ENCODE measurements at regions not wholly inside any gene's neighbourhood (a gene's known extent, or its start where the extent isn't known, plus 50 kb on each side); places are given as distances from the start of the nearest gene placed in this dataset.

DNA sequence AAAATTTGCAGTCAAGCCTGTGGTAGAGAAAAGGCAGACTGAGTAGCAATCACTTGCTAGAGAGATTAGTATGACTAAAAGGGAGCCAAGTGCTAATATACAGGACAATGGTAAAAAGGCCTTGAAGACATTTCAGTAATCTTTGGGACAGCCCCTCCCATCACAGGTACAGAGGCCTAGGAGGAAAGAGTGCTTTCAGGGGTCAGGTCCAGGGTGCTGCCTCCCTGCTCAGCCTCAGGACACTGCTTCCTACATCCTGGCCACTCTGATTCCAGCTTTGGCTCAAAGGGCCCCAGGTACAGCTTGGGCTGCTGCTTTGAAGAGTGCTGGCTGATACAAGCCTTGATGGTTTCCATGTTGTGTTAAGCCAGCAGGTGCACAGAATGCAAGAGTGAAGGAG, 543.5 kb downstream of the MMUT start:
- no peaks in the 10 kb centered on the region for H3K27me3 ChIP-seq

DNA sequence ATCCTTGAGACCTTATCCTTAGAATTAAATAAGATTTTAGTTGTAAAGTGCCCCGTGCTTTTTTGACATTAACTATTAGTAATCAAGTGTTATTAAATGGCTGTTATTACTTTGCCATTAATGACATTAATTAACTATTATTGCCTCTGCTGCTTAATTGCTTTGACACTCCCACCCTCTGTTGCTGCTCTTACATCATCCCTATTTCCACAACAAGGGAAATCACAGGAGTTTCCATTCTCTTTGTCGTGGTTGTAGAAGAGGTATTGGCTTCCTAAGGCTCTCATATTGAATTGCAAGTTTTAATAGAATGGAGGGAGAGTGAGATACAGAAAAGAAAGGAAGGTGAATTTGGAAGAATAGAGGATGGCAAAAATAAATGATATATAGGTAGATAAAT, 545.8 kb downstream of the MMUT start:
- no peak for TF ChIP-seq POLR2A (IDR thresholded peaks at IDR 0.05)
- no peak for TF ChIP-seq EP300 (IDR thresholded peaks at IDR 0.05)
- TF ChIP-seq, protein P1, sequence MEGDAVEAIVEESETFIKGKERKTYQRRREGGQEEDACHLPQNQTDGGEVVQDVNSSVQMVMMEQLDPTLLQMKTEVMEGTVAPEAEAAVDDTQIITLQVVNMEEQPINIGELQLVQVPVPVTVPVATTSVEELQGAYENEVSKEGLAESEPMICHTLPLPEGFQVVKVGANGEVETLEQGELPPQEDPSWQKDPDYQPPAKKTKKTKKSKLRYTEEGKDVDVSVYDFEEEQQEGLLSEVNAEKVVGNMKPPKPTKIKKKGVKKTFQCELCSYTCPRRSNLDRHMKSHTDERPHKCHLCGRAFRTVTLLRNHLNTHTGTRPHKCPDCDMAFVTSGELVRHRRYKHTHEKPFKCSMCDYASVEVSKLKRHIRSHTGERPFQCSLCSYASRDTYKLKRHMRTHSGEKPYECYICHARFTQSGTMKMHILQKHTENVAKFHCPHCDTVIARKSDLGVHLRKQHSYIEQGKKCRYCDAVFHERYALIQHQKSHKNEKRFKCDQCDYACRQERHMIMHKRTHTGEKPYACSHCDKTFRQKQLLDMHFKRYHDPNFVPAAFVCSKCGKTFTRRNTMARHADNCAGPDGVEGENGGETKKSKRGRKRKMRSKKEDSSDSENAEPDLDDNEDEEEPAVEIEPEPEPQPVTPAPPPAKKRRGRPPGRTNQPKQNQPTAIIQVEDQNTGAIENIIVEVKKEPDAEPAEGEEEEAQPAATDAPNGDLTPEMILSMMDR (IDR thresholded peaks at IDR 0.05) = no peak
- no peak for TF ChIP-seq POLR2AphosphoS5 (IDR thresholded peaks at IDR 0.05)
- H3K4me3 ChIP-seq = no peak overlapping the region
- DNase-seq = no peak
- no peak overlapping the region for H3K27ac ChIP-seq
- no peaks in the 10 kb centered on the region for H3K36me3 ChIP-seq
- H3K4me1 ChIP-seq = no peaks in the 10 kb centered on the region
- H3K27me3 ChIP-seq = no peaks in the 10 kb centered on the region
- 56 to 63% methylated on average over 2 of the region's 2 CpGs for WGBS, 2 donors
- no peaks in the 10 kb centered on the region for H3K9me3 ChIP-seq
- ATAC-seq (ENCODE audit: low FRiP score in 2 of 2) = no peak

More for the DNA sequence above, 543.5 kb downstream of the MMUT start:
- TF ChIP-seq, protein P1 (IDR thresholded peaks at IDR 0.05) = no peak
- TF ChIP-seq POLR2AphosphoS5 (IDR thresholded peaks at IDR 0.05) = no peak
- TF ChIP-seq EP300 (IDR thresholded peaks at IDR 0.05) = no peak
- no peak for TF ChIP-seq POLR2A (IDR thresholded peaks at IDR 0.05)
- Histone ChIP-seq H3K36me3 (no peaks in the 10 kb centered on the region), H3K27ac (no peak overlapping the region), H3K9me3 (no peaks in the 10 kb centered on the region), H3K4me3 (no peak overlapping the region), H3K4me1 (no peaks in the 10 kb centered on the region)
- DNase-seq (no peak), ATAC-seq (ENCODE audit: low FRiP score in 2 of 2) (no peak)

DNA sequence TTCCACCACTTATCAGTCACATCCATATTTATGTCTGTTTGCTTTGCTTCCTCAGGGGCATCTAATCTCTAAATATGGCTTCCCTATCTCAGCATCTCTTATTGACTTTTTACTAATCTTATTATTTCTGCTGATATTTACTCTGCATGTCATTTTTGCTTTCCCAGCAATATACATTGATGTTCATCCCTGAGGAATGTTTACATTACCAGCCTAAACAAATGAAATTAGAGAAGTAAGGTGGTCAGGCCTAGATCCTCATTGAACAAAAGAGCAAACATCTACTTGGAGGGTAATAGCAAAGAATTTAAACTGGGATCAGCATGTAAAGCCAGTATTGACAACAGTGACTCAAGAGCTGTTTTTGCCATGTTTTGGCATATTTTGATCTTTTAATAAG, 546.4 kb downstream of the MMUT start:
- Histone ChIP-seq H3K9me3 (no peaks in the 10 kb centered on the region), H3K27ac (no peak overlapping the region), H3K36me3 (no peaks in the 10 kb centered on the region), H3K4me1 (no peaks in the 10 kb centered on the region), H3K27me3 (no peaks in the 10 kb centered on the region), H3K4me3 (no peak overlapping the region)
- no peak for DNase-seq
- no peak for ATAC-seq (ENCODE audit: low FRiP score in 2 of 2)
- no peak for TF ChIP-seq POLR2AphosphoS5 (IDR thresholded peaks at IDR 0.05)
- TF ChIP-seq, protein P1 (IDR thresholded peaks at IDR 0.05) = no peak
- TF ChIP-seq POLR2A (IDR thresholded peaks at IDR 0.05) = no peak
- TF ChIP-seq EP300 (IDR thresholded peaks at IDR 0.05) = no peak

DNA sequence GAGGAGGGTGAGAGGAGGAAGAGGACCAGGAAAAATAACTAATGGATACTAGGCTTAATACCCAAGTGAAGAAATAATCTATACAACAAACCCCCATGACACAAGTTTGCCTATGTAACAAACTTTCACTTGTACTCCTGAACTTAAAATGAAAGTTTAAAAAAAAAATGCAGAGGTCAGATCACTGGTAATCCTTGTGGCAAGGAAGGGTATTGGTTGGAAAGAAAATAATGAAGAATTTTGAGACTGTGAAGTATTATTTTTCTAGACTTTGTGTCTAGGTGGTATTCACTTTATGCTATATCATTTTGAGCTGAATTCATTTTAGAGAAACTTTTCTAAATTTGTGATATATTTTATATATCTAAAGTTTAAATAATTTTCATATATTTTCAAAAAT, 547.5 kb downstream of the MMUT start:
- Histone ChIP-seq H3K27me3 (no peaks in the 10 kb centered on the region), H3K36me3 (no peaks in the 10 kb centered on the region), H3K9me3 (no peaks in the 10 kb centered on the region), H3K4me1 (no peaks in the 10 kb centered on the region), H3K27ac (no peak overlapping the region), H3K4me3 (no peak overlapping the region)
- ATAC-seq (ENCODE audit: low FRiP score in 2 of 2) (no peak), DNase-seq (no peak)
- TF ChIP-seq POLR2A (IDR thresholded peaks at IDR 0.05) (no peak), EP300 (IDR thresholded peaks at IDR 0.05) (no peak), POLR2AphosphoS5 (IDR thresholded peaks at IDR 0.05) (no peak)
- TF ChIP-seq, protein P1 (IDR thresholded peaks at IDR 0.05) = no peak

DNA sequence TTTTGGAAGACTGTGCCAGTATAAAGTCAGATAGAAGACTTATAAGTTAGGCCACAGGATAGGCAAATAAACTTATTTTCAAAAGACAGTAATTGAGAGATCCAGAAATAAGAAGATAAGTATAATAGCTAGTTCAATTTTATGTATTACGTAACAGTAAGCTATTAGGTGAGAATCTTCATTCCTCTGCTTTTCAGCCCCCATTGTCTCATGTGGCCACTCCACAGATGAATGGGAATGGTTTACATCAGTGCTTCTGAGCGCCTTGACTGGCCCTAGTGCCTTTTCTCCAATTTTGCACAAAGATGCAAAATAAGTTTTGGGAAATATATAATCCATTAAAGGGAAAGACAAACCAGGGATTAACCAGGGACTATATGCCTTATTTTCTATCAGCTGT, 550.5 kb downstream of the MMUT start:
- no peak for ATAC-seq (ENCODE audit: low FRiP score in 2 of 2)
- WGBS, 2 donors = 85 to 88% methylated on average over 2 of the region's 2 CpGs
- TF ChIP-seq POLR2AphosphoS5 (IDR thresholded peaks at IDR 0.05) (no peak), POLR2A (IDR thresholded peaks at IDR 0.05) (no peak), EP300 (IDR thresholded peaks at IDR 0.05) (no peak)
- TF ChIP-seq, protein P1 (IDR thresholded peaks at IDR 0.05) = no peak

More for the DNA sequence above, 550.5 kb downstream of the MMUT start:
- Histone ChIP-seq H3K4me1 (no peaks in the 10 kb centered on the region), H3K27me3 (no peaks in the 10 kb centered on the region), H3K4me3 (no peak overlapping the region), H3K36me3 (no peaks in the 10 kb centered on the region), H3K27ac (no peak overlapping the region), H3K9me3 (no peaks in the 10 kb centered on the region)
- DNase-seq = no peak
